ENCODE measurements at regions not wholly inside any gene's neighbourhood (a gene's known extent, or its start where the extent isn't known, plus 50 kb on each side); places are given as distances from the start of the nearest gene placed in this dataset.

DNA sequence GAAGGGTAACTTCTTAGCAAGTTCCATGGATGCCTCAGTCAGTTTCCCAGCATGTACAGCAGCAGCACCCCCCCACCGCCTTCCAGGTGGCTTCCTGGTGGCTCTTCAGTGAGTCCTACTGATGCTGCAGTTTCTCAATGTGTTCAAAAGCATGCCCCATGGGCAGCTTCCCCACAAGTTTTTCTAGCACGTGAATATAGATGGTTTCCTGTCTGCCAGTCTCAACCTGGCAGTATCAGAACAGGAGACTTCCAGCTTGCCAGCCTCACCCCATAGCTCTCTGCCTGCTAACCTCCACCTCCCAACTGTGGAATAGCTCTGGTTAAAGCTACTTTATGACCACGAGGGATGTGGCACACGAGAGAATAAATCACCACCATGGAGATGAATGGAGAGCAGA, 188.3 kb upstream of the SLCO3A1 start:
- no peak for DNase-seq (ENCODE audit: low read depth)

DNA sequence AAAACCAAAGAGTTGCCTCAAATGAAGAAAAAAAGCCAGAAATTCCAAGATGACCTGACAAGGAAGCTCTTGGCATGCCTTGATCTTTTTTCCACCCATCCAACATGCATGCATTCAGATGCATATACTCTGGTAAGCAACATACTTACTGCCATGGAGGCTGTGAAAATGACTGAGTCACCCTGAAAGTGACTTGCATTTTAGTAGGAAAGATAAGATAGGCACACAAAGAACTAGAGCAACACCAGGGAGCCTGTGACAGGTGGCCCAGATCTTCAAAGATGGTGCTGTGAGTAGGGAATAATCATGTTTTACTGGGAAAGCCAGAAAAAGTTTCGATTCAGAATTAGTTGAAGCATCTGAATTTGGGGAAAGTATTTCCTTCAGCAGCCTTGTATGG, 185.1 kb upstream of the SLCO3A1 start:
- DNase-seq (ENCODE audit: low read depth): no peak

DNA sequence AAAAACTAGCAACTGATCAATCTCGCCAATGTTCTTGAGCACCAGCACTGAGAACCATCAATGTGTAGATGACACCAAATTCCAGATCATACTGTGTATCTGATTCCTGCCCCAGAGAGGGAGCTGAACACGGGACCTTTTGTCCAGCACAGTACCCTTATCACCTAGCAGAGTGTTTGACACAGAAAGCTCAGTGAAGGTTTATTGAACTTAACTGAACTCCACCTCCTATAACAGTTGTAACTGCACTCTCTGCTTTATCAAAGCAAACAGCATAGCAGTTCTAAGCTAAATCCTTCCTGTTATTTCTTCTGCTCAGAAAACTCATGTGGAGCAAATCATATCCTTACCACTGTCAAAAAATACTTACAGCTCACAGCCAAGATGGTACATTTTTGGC, 183.4 kb upstream of the SLCO3A1 start:
- no peak for DNase-seq (ENCODE audit: low read depth)

DNA sequence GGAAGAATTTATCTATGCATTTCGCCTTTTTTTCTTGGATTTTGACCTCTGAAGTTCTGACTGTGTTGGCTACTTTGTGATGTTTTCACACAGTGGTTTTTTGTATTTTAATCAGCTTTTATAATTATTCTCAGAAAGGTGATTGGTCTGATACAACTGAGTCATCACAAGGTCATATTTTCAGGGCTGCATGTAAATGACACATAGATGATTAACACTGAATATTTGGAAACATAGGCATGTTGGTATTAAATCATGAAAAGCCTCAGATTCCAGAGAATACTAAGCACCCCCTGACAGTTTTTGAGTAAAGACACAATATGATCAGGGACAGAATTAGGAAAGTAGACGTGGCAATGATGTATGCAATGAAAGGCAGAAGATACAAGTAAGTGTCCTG, 175.5 kb upstream of the SLCO3A1 start:
- no peak for DNase-seq (ENCODE audit: low read depth)

DNA sequence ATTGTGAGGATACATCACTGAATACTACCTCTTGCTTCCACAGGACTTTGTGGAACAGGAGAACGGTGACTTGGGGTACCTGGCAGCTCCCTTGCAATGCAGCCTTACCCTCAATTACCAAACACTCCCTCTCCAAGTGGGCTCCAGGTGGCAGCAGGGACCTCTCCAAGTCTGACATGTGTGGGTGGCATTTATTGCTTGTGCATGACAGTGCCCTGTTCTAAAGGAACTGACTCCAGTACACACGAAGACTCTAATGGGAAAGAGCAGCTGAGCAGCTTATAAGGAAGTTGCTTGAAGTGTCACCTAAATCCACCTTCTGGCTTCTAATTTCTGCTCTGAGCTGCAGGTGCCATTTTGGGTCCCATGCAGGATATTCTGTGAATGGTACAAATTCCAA, 174.1 kb upstream of the SLCO3A1 start:
- DNase-seq (ENCODE audit: low read depth): no peak

DNA sequence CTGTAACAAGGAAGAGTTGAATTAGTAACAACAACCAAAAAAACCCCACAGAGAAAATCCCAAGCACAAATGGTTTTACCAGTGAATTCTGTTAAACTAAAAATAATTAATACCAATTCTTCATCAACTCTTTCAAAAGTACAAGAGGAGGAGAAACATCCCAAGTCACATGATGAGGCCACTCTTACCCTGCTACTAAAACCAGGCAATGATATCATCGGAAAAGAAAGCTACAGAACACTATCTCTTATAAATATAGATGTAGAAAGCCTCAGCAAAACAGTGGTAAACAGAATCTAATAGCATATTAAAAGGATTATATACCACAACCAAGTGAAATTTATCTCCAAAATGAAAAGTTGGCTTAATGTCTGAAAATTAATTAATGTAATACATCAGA, 168.1 kb upstream of the SLCO3A1 start:
- DNase-seq (ENCODE audit: low read depth): no peak

DNA sequence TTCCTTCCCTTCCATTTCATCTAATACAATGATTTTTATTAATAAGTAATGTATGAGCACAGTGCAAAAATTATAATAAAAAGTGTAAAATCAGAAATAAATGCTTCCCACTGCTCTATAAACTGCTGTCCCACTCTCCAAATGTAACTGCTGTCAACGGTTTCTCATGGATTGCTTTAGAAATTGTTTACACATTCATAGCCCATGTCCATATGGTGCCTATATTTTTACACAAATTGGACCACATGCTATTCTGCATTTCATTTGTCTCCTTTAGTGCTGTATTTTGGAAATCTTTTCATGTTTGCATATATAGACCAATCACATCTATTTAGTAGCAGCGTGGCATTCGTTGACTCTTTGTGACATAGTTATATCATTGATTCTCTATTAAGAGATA, 164.7 kb upstream of the SLCO3A1 start:
- no peak for DNase-seq (ENCODE audit: low read depth)

DNA sequence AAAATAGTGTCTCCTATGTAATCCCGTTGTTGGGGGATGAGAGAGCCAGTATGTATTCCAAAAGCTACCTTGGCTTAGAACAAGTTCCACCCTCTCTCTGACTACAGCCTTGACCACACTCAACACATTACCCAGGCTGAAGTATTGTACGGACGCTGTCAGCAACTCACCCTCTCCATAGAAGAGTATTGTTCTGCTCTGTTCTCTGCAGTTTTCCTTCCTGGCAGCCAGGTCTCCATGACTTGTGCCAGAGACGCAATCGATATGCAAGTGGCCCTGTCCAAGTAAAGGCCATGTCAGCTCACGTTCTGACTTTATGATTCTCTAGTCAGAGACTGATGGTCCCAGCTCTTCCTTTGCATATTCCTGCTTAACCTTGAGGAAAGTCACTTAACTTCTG, 164.1 kb upstream of the SLCO3A1 start:
- DNase-seq (ENCODE audit: low read depth): no peak

DNA sequence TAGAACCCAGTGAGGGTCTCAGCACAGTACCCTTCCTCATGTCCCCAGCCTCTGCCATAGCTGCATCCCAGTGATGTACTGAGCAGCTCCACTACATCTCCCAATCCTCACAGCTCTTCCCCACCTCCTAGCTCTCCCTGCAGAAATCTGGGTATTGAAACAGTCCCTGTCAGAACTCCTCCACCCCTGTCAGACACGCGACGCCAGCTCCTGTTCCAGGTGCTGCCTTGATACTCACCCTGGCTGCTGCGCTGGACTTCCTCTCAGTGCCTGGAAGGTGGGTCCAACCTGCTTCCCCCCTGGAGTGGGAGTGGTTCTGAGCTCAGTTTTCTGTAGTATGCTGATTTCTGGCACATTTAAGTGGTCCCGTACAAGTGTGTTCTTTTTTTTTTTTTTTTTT, 160.9 kb upstream of the SLCO3A1 start:
- DNase-seq (ENCODE audit: low read depth): no peak

DNA sequence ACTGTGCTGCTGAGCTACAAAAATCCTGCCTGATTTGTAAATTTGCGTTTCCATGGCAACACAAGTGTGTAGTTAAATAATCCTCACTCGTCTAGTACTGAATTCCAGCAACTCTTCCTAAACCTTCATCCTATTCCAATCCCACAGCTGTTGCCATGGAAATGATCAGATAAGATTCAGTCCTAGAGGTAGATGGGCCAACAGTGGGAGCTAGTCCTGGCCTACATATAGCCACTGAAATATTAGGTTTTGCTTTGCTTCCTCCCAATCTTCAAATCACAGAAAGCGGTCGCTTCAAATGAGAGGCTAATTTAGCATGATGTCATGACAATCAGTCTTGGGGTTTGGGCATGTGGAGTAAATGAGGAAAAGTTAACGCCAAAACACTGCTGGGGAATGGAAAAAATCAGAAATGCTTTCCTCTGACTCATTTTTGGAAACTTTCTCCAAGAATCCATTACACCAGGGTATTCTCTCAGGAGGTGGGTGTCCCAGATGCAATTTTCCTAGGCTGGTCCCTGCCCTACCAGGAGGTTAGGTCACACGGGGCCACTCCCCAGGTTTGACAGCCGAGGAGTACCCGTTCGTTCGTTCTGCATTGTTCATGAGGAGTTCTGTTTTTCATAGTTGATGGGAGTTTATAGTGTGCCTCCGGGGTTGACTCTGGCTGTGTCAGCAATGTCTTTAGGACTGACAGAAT, 159.2 kb upstream of the SLCO3A1 start:
- no peak for DNase-seq (ENCODE audit: low read depth)

DNA sequence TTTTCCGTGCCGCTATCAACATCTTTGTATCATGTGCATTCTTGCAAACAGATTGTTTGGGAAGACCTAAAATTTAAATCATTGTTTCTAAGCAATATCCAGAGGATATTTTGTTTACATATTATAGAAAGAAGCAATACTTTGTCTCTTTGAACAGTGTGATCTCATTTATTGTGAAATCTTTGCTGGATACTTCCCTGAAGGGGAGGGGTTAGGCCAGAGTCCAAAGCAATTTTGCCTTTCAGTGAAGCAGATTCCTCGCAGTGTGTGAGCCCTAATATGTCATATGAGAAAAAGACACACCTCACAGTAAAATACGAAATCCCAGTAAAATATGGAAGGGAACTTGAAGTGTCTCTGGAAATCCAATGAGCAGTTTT, 158.7 kb upstream of the SLCO3A1 start:
- no peak for DNase-seq (ENCODE audit: low read depth)

DNA sequence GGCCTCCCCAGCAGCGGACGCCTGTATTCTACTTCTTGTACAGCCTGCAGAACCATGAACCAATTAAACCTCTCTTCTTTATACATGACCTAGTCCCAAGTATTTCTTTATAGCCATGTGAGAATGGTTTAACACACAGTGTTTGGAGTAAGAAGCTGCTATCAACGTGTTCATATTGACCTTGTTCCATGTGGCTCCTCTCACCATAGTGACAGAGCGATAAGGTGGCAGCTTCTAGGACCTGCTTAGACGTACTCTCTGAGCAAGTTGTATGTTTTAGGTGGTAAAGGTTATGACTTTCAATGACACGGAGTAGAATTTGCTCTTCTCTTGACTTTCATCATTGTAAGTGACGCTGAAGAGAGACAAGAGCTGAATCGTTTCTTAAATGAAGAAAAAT, 157.7 kb upstream of the SLCO3A1 start:
- DNase-seq (ENCODE audit: low read depth): no peak

DNA sequence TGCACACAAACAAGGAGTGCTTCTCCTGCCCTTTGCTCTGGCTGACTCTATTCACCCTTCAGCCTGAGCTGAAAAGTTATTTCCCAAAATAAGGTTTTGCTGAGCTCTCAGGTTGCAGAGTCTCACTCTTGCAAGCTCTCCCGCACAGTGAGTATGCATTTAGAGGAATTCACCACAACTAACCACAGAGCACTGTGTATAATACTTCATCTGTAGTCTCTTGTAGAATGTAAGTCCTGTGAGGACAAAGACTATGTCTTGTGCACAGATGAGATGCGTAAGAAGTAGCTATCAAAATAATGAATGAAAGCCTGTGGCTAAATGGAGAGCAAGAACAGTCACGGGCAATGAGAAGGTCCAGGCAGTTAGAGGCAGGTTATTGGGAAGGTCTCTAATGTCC, 156.5 kb upstream of the SLCO3A1 start:
- DNase-seq (ENCODE audit: low read depth): no peak

DNA sequence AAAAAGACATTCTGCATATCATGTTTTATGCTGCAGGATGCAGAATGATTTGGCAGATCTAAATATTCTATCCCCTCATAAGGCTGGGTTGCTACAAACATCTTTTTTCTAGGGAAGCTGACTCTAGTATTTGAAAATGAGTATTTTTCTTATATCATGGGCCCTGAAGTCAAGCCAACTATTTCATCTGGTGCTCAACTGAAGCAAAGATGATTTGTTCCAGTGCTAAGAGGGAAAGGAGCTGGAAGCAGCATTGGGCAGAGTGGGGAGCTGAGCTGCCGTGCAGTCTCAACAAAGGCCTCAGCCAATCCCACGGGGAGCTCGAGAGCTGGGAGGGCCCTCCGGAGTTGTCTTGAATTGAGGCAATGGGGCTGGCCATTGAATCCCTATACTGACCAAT, 155.3 kb upstream of the SLCO3A1 start:
- no peak for DNase-seq (ENCODE audit: low read depth)

DNA sequence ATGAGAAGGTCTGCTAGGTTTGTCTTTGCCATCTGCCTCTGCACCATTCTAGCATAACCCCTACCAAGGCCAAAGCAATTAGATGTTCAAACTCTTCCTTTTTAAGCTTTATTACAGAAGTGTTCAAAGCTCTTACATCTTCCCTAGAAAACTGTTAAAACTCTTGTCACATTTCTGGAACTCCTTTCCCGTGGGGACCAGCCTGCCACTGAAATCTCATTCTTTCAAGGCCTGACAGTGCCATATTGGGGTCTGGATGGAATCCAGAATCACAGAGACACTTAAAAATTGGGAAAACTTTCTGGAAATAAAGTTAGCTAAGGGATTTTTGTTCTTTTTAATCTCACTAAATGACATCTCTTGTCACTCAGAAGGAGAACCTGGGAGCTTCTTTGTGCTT, 153.8 kb upstream of the SLCO3A1 start:
- no peak for DNase-seq (ENCODE audit: low read depth)

DNA sequence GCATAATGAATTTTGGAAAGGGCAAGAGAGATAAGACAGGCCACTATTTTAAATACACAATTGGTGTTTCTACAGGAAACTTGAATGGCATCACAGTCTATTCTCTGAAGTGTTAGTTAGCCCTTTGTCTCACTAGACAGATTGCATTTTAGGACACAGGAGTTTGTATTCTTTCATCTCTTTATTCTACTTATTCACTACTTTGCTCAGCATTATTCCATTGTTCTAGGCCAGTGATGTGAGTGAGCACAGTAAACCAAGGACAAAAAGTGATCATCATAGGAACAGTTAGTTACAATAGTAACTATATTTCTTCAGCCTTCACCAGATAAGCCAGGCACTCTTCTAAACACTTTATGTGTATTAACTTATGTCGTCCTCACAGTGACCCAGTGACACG, 150.2 kb upstream of the SLCO3A1 start:
- no peak for DNase-seq (ENCODE audit: low read depth)

DNA sequence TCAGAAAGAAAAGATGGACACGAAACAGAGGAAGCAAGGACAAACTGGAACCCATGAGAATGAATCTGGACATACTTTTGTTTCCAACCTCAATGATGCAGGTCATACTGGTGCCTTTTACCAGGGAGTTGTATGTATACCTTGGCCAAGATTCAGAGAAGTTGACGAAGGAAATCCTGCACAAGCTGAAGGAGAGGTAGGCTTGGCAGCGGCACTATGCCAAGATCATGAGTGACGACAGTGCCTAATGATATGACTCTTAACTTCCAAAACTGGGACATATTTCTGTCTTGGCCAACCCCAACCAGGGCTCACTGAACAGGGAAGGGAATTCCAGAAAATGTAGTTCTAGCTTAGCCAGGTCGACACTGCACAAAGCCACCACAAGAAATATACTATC, 149.2 kb upstream of the SLCO3A1 start:
- DNase-seq (ENCODE audit: low read depth): no peak

DNA sequence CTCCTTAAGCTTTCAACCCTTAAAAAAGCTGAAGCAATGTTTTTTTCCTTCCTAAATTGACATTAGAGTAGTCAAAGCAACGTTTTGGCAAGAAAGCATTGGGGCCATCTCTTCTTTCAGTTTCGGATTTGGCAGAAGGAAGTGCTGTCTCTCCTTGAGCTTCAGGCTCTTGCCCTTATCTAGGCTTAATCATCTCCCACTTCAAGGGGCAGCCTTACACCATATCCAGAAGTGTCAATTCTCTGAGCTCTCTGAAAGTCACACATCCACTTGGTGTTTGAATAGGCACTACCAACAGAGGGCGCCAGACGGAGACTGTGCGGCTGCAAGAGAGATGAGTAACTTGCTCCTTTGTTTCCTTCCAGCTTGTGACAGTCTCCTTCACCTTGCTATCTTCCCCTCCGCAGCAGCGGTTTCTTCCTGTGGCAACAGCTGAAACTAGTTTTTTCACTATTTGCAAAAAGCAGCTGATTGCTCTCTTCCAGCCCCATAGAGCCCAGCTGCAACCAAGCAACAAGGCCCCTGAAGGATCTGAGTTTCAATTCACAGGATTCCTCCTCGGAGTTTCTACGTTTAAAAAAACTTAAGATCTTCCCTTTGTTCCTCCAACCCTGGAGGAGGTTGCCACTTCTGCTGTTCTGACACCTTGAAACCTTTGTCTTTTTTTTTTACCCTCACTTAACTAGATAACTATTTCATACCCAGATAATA, 147.0 kb upstream of the SLCO3A1 start:
- DNase-seq (ENCODE audit: low read depth): peak; percentile 47

DNA sequence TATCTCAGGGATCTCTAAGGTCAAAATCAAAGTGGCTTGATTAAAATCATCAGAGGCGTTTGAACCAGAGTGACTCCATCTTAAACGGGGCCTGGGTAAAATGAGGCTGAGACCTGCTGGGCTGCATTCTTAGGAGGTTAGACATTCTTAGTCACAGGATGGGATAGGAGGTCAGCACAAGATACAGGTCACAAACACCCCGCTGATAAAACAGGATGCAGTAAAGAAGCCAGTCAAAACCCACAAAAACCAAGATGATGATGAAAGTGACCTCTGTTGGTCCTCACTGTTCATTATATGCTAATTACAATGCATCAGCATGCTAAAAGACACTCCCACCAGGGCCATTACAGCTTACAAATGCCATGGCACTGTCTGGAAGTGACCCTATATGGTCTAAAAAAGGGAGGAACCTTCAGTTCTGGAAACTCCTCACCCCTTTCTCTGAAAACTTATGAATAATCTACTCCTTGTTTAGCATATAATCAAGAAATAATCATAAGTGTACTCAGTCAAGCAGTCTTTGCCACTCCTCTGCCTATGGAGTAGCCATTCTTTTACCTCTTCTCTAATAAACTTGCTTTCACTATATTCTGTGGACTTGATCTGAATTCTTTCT, 143.3 kb upstream of the SLCO3A1 start:
- no peak for DNase-seq (ENCODE audit: low read depth)

DNA sequence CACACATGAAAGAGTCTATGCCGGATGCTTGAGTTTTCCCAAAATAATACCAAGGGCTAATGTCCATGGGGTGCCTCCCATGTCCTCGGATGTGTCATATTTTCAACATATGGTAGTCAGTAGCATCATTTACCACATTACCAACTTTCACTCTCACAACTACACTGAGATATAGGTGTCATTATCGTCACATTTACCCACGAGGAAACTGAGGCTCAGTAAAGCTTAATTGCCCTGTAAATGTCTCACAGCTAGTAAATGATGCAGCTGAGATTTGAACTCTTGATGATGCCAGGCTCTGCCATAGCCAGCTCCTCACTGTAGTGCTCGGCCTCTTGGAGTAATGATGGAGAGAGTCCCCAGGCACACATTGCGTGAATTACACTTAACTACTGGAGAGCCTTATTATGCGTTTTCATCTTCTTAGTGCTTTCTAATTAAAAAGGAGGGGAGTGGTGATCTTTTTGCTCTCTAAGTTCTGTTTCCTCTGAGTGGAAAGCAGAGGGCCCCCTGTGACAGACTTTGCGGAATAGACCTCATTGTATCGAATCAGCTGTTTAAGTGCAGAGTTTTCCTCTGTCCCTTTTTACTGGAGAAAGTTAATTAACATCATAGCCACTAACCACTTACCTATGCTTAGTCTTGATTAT, 142.0 kb upstream of the SLCO3A1 start:
- no peak for DNase-seq (ENCODE audit: low read depth)

DNA sequence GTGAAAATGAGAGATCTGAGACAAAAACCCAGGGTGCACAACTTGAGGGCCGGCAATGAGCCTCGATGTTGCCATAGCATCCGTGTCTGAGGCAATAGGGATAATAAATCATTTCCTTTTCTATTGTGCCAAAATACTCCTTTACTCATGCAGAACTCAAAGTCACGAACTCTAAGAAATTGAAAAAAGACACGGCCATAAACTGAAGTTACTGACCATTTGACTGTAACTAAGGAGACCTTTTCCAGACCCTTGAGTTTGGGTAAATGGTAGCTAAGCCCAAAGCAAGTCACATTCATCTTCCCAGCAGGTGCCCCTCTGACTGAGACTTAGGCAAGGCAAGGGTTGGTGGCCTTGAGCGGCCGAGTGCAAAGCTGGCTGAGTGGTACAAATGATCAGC, 141.2 kb upstream of the SLCO3A1 start:
- DNase-seq (ENCODE audit: low read depth): no peak

DNA sequence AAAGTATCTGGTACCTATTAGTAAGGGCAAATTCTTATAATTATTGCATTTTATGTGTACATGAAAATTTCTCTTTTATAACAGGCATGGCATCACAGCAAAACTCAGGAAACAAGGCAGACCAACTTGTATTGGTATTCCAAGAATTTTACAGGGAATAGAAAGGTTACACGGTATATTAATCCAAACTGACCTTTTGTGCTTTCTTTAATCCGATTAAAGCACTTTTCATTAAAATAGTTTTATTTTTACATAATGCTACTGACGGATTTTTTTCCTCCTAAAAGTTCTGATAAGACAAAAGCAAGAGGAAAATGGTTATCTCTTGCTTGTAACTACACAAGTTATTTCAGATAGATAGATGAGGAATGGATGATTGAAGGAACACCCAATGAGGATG, 137.0 kb upstream of the SLCO3A1 start:
- no peak for DNase-seq (ENCODE audit: low read depth)

DNA sequence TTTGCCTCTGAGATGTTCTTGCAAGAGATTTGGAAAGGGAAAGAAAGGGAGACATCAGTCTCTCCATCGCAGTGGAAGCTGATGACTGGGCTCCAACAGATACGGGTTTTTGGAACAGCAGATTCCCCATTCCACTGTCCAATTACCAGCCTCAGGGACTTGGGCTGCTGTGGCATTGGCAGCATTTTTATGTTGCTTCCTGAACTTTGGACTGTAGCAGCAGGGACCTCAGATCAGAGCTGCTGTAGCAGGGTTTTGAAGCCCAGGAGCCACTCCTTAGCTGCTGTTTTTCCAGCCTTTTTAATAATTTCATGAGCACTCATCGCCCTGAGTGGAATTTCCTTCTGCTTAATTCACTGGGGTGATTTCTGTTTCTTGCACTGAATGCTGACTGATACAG, 135.7 kb upstream of the SLCO3A1 start:
- DNase-seq (ENCODE audit: low read depth): no peak
